ENCODE measurements at regions not wholly inside any gene's neighbourhood (a gene's known extent, or its start where the extent isn't known, plus 50 kb on each side); places are given as distances from the start of the nearest gene placed in this dataset.

DNA sequence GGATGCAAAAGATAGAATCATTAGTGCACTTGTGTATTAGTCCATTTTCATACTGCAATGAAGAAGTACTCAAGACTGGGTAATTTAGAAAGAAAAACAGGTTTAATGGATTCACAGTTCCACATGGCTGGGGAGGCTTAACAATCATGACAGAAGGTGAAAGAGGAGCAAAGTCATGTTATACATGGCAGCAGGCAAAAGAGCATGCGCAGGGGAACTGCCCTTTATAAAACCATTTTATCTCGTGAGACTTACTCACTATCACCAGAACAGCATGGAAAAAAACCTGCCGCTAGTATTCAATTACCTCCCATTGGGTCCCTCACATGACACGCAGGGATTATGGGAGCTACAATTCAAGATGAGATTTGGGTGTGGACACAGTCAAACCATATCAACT is 129.4 kb downstream of the SCG2 start:
- H3K4me3 ChIP-seq (replicated peaks; ENCODE audit: low read depth, low read length), result no peak overlapping the region
- no peak for DNase-seq (ENCODE audit: low read depth)
- TF ChIP-seq, protein P1, sequence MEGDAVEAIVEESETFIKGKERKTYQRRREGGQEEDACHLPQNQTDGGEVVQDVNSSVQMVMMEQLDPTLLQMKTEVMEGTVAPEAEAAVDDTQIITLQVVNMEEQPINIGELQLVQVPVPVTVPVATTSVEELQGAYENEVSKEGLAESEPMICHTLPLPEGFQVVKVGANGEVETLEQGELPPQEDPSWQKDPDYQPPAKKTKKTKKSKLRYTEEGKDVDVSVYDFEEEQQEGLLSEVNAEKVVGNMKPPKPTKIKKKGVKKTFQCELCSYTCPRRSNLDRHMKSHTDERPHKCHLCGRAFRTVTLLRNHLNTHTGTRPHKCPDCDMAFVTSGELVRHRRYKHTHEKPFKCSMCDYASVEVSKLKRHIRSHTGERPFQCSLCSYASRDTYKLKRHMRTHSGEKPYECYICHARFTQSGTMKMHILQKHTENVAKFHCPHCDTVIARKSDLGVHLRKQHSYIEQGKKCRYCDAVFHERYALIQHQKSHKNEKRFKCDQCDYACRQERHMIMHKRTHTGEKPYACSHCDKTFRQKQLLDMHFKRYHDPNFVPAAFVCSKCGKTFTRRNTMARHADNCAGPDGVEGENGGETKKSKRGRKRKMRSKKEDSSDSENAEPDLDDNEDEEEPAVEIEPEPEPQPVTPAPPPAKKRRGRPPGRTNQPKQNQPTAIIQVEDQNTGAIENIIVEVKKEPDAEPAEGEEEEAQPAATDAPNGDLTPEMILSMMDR (IDR thresholded peaks at IDR 0.05; ENCODE audit: low read length, missing control alignments), result no peak

- no peak for DNase-seq (ENCODE audit: low read depth)
- no peak overlapping the region for H3K4me3 ChIP-seq (replicated peaks; ENCODE audit: low read depth, low read length)
- TF ChIP-seq, protein P1 (IDR thresholded peaks at IDR 0.05; ENCODE audit: low read length, missing control alignments), result no peak
Measured at GRCh38 chr2:223474893-223475292, 127.3 kb downstream of the SCG2 start.

DNA sequence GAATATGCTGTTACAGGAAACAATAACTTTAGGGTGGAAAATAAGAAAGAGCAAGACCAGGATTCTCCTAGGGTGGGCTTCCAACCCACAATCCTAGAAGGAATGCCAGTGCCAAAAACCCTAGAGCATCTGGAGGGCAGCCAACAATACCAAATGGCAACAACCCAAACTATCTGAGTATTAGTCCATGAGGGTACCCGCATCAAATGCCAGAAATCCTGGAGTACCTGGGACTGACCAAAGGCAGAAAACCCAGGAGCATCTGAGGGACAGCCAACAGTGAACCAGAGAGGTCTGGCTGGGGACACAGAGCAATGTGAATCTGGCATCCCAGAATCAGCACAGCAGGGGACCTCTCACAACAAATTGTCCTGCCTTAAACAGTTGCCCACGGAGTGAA is 126.3 kb downstream of the SCG2 start:
- no peak for DNase-seq (ENCODE audit: low read depth)
- H3K4me3 ChIP-seq (replicated peaks; ENCODE audit: low read depth, low read length), result no peak overlapping the region
- TF ChIP-seq, protein P1 (IDR thresholded peaks at IDR 0.05; ENCODE audit: low read length, missing control alignments), result no peak

DNA sequence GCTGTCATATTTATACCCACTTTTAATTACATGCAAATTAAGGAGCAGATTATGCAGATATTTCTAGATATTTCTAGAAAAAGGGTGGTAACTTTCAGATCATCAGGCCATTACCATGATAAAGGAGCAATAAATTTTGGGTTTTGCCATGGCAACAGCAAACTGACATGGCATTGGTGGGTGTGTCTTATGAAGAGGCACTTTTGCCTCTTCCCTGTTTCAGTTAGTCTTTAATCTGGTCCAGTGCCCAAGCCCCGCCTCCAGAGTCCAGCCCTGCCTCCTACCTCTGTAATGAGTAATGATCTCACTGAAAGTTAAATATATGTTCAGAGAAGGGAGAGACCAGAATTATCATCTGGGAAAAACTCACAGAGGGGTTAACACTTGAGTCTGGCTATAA is 124.8 kb downstream of the SCG2 start:
- DNase-seq (ENCODE audit: low read depth), result no peak
- H3K4me3 ChIP-seq (replicated peaks; ENCODE audit: low read depth, low read length), result no peak overlapping the region
- TF ChIP-seq, protein P1 (IDR thresholded peaks at IDR 0.05; ENCODE audit: low read length, missing control alignments), result no peak

DNA sequence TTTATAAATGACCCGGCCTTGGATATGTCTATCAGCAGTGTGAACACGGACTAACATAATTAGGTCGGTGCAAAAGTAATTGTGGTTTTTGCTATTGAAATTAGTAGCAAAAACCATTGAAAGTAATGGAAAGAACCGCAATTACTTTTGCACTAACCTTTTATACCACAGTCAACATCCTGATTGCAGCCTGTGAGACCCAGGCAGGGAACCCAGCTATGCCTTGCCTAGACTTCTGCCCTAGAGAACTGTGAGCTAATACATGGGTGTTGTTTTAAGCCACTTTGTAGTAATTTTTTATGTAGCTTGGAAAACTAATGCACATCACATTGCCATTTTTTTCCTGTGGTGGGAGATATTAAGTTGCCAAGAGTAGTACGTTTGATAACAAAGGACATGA is 120.7 kb downstream of the SCG2 start:
- no peak overlapping the region for H3K4me3 ChIP-seq (replicated peaks; ENCODE audit: low read depth, low read length)
- DNase-seq (ENCODE audit: low read depth), result no peak
- TF ChIP-seq, protein P1 (IDR thresholded peaks at IDR 0.05; ENCODE audit: low read length, missing control alignments), result no peak

DNA sequence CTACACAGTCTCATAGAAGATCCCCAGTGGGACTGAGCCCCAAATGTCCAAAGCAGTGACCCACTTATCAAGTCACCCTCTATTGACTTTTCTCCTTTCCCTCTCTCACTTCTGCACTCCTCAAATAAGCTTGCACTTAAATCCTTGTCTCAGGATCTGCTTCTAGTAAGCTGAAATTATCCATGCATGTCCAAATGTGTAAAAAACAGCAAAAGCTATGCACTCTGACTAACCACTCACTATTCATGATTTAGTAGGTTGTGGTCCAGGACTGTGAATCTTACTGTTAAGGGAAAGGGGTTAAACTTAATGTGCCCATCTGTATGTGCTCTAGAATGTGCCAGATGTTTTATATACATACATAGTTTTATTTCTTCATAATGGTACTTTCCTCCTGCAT is 115.4 kb downstream of the SCG2 start:
- H3K4me3 ChIP-seq (replicated peaks; ENCODE audit: low read depth, low read length), result no peak overlapping the region
- DNase-seq (ENCODE audit: low read depth), result no peak
- TF ChIP-seq, protein P1 (IDR thresholded peaks at IDR 0.05; ENCODE audit: low read length, missing control alignments), result no peak

GRCh38 chr2:223487214-223487846 is 114.8 kb downstream of the SCG2 start:
- TF ChIP-seq, protein P1 (IDR thresholded peaks at IDR 0.05; ENCODE audit: low read length, missing control alignments), result no peak
- H3K4me3 ChIP-seq (replicated peaks; ENCODE audit: low read depth, low read length), result no peak overlapping the region
- DNase-seq (ENCODE audit: low read depth), result no peak
